Cardiac muscle cell (in vitro differentiated cells and primary cell): ENCODE measurements at regions not wholly inside any gene's neighbourhood (a gene's known extent, or its start where the extent isn't known, plus 50 kb on each side); places are given as distances from the start of the nearest gene placed in this dataset.
A peak's percentile ranks its signal among the peaks of the same experiment; 100 is the strongest.

ENCODE experiments used
- DNase-seq, 2 donors: peaks; one replicate each; pipeline versions ENCODE4 v3.0.0 to v3.0.0-alpha.2; 2010 to 2017; ENCODE audit warnings: low read depth in 1 of 2, low spot score in 1 of 2
- H3K27ac ChIP-seq: fragments of 200-600 bp; sonication (generic); 2 replicates; pipeline ENCODE4 v1.5.1; 2016
- H3K27me3 ChIP-seq: fragments of 200-600 bp; sonication (generic); 2 replicates; pipeline ENCODE4 v1.6.0; 2016; ENCODE audit warnings: control low read depth
- H3K36me3 ChIP-seq: fragments of 200-600 bp; sonication (generic); 2 replicates; pipeline ENCODE4 v1.5.1; 2016; ENCODE audit warnings: control low read depth
- H3K4me1 ChIP-seq: fragments of 200-600 bp; sonication (generic); 2 replicates; pipeline ENCODE4 v1.8.1; 2017; ENCODE audit warnings: low read depth, mild to moderate bottlenecking, mixed run types
- H3K4me3 ChIP-seq: fragments of 200-600 bp; sonication (generic); 2 replicates; pipeline ENCODE4 v1.5.1; 2016; ENCODE audit warnings: mild to moderate bottlenecking
- H3K9me3 ChIP-seq: fragments of 200-600 bp; sonication (generic); 2 replicates; pipeline ENCODE4 v1.5.1; 2017; ENCODE audit warnings: low read depth, mild to moderate bottlenecking, control low read depth
- TF ChIP-seq, protein P1 (sequence below): IDR thresholded peaks from 2 replicates; pipeline ENCODE4 v1.5.1; 2012; ENCODE audit warnings: low read depth, mild to moderate bottlenecking, low read length

DNA sequence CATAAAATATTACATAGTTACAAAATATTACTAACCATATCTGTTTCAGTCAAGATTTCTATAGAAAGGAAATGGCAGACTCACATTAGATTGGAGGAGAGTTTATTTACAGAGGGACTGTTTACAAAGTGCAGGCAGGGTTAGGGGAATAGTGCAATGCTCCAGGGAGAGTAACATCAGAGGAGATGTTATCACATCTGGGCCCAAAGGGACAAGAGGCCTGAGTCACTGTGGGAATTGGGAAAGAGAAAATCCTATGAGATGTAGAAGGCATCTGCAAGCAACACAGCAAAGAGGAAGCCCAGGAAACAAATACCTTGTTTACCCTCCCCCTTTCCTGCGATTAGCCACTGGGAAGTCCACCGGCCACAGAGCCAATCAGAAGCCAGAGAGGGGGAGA lies 227.3 kb upstream of the TANK start:
- peak in 1 of 2 donors; percentile 65 for DNase-seq
- H3K27me3 ChIP-seq: no peaks in the 10 kb centered on the region
- H3K36me3 ChIP-seq: no peaks in the 10 kb centered on the region
- no peaks in the 10 kb centered on the region for H3K9me3 ChIP-seq
- TF ChIP-seq, protein P1, sequence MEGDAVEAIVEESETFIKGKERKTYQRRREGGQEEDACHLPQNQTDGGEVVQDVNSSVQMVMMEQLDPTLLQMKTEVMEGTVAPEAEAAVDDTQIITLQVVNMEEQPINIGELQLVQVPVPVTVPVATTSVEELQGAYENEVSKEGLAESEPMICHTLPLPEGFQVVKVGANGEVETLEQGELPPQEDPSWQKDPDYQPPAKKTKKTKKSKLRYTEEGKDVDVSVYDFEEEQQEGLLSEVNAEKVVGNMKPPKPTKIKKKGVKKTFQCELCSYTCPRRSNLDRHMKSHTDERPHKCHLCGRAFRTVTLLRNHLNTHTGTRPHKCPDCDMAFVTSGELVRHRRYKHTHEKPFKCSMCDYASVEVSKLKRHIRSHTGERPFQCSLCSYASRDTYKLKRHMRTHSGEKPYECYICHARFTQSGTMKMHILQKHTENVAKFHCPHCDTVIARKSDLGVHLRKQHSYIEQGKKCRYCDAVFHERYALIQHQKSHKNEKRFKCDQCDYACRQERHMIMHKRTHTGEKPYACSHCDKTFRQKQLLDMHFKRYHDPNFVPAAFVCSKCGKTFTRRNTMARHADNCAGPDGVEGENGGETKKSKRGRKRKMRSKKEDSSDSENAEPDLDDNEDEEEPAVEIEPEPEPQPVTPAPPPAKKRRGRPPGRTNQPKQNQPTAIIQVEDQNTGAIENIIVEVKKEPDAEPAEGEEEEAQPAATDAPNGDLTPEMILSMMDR: no peak
- H3K4me1 ChIP-seq: peaks cover 4% of the 10 kb centered on the region
- H3K27ac ChIP-seq: no peak overlapping the region
- H3K4me3 ChIP-seq: no peak overlapping the region

DNA sequence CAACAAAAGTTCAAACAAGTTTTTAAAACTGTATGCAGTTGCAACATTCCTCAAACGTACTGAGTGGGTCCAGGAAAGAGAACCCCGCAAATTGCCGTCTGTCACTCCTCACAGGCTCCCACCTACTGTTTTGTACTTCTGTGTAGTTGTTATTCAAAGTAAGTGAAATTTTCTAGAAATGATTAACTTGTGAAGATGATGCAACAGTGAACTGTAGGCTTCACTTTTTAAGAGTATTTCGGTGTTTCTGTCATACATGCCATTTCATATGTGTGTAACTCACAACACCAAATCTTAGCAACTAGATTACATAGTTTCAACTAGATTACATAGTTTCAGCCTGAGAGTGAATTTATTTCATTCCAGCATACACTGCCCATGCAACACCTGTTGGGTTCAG lies 226.0 kb upstream of the TANK start:
- Histone ChIP-seq H3K9me3 (no peaks in the 10 kb centered on the region), H3K36me3 (no peaks in the 10 kb centered on the region), H3K4me3 (no peak overlapping the region), H3K4me1 (no peaks in the 10 kb centered on the region), H3K27me3 (no peaks in the 10 kb centered on the region), H3K27ac (no peak overlapping the region)
- no peak for DNase-seq
- TF ChIP-seq, protein P1: no peak

DNA sequence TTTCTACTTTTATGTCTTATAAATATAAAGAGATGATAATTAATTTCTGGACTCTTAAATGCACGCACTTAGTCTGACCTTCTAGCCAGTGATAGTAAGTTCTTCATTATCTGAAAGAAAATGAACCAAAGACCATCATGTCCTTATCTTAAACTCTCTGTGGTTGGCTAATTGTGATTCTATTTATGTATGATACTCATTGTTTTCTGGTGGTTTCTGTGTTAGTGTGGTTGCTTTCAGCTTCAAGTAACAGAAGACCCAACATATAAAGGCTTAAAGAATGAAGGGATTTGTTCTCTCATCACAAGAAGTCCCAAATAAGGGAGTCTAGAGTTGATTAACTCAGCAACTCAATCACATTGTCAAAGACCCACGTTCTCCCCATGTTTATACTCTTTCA lies 225.2 kb upstream of the TANK start:
- Histone ChIP-seq H3K4me1 (no peaks in the 10 kb centered on the region), H3K9me3 (no peaks in the 10 kb centered on the region), H3K27me3 (no peaks in the 10 kb centered on the region), H3K4me3 (no peak overlapping the region), H3K27ac (no peak overlapping the region), H3K36me3 (no peaks in the 10 kb centered on the region)
- TF ChIP-seq, protein P1: no peak
- DNase-seq: no peak

DNA sequence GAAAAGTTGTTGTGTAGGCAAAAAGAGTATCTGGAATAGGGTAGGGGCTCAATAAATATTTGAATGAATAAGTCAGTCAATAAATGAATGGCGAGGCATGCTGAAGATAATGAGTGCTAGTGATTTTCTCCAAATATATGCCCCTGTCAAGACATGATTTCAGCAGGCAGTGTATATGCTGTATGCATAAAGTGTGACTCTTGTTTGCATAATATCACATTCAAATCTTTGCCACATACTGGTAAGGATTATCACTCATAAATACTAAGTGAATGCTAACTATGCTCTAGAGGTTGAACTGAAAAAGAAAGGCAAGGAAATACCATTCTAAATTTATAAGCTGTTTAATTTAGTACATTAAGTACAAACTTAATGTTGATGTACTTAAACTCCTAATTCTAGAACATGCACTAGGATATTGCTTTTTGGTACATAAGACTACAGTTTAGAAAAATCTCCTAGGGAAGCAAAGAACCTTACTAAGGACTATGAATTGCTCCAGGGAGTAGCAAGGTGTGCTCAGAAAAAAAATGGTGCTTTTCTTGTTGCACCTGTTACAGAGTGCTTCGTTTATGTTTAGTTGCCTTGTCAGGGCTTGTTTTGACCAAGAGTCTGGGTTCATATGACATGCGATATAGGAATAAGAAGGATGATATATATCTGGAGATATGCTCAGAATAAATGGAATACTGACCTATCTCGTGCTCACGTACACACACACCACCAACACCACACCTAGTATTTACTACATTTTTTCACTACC lies 224.0 kb upstream of the TANK start:
- DNase-seq: no peak
- Histone ChIP-seq H3K9me3 (no peaks in the 10 kb centered on the region), H3K36me3 (no peaks in the 10 kb centered on the region), H3K4me3 (no peak overlapping the region), H3K27me3 (no peaks in the 10 kb centered on the region), H3K27ac (no peak overlapping the region), H3K4me1 (no peaks in the 10 kb centered on the region)
- TF ChIP-seq, protein P1: no peak

DNA sequence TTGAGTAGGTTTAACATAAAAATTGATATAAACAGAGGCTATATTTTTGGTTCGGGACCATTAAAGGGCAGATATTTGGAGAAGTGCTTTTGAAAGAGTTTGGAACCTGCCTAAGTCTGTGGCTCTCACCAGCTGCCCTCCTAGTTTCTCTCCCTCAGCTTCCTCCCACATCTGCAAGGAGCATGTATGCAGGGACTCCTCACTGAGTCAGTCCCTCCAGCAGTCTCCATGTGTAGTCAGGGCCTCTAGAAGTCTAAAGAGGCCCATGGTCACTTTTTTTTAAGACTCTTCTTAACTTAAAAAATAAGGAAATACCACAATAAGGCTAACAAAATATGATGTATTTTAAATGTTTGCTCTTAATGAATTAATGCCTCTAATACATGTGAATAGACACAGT lies 220.0 kb upstream of the TANK start:
- TF ChIP-seq, protein P1: no peak
- no peaks in the 10 kb centered on the region for H3K4me1 ChIP-seq
- H3K36me3 ChIP-seq: no peaks in the 10 kb centered on the region
- H3K27ac ChIP-seq: no peak overlapping the region
- no peak for DNase-seq
- H3K9me3 ChIP-seq: no peaks in the 10 kb centered on the region
- H3K4me3 ChIP-seq: no peak overlapping the region
- H3K27me3 ChIP-seq: no peaks in the 10 kb centered on the region
